GM18499 (cell line): ENCODE measurements at regions not wholly inside any gene's neighbourhood (a gene's known extent, or its start where the extent isn't known, plus 50 kb on each side); places are given as distances from the start of the nearest gene placed in this dataset.

Experiments used
- ATAC-seq: cut with Tn5 transposase; IDR thresholded peaks from one replicate; pipeline ENCODE4 v1.9.1; 2021; ENCODE audit warnings: moderate number of reproducible peaks; ENCODE audit not compliant: insufficient read depth, unreplicated experiment

DNA sequence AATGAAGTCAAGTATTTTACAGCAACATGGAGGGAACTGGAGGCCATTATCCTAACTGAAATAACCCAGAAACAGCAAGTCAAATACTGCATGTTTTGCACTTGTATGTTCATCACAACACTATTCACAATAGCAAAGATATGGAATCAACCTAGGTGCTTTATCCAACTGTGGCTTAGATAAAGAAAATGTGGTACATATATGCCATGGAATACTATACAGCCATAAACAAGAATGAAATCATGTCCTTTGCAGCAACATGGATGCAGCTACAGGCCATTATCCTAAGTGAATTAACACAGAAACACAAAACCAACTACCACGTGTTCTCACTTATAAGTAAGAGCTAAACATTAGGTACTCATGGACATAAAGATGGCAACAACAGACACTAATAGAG is 91.5 kb upstream of the E2F3 start:
- ATAC-seq = no peak

DNA sequence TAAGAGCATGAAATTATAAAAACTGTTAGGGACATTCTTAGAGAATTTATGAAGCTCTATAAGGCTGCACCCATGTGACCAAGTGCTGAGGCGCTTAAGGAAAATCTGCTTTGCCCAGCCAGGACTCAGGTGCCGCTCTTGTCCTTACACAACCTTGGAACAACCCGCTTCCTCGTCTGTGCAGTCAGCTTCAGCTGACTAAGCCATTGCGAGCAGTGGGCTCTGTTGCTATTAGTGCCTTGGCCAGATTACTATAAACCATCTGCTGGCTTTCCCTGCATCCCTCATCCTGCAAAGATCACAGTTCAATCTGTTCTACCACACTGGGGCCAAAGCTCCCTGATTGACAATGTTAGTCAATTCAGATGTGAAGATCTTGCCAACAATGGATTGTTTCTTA is 89.1 kb upstream of the E2F3 start:
- ATAC-seq = no peak

DNA sequence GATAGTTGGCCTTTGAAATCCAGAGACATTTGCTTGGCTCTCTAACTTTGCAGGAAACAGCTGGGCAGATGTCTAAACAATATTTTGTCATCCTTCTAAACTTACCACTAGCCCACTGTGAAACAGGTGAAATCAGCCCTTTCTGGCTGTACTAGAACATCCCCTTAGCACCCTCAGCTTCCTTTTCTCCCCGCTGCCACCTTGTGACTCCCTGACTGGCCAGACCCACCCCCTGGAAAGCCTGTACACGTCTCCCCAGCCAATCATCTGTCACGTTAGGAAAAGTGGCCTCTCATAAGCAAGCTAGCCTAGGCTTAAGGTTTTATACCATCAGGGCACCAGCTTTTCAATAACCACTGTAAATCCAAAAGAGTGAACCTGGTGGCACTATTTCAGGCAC is 88.6 kb upstream of the E2F3 start:
- no peak for ATAC-seq

DNA sequence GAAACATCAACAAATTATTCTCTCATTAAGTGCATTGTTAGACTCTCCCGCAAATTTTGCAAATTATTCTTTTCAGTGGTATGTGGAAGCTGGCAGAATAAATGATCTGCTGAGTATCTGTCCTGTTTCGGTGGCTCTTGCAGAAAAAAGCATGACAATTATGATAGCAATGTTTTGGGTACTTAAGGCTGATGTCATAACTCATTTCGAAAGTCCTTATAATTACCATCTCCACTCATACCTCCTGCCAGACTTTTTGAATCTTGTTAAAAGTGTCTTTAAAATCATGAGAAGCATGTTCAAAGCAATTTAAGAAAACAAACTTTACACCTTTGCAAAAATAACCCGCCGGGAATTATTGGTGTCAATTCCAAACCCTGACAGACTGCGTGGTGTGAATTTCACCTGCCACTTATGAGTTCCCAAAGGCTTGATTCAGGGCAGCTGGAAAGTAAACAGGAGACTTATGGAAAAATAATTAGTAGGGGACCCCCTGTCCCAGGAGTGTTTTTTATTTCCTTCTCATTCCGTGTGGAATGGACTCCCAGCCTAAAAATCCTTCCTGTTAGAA is 87.6 kb upstream of the E2F3 start:
- no peak for ATAC-seq

DNA sequence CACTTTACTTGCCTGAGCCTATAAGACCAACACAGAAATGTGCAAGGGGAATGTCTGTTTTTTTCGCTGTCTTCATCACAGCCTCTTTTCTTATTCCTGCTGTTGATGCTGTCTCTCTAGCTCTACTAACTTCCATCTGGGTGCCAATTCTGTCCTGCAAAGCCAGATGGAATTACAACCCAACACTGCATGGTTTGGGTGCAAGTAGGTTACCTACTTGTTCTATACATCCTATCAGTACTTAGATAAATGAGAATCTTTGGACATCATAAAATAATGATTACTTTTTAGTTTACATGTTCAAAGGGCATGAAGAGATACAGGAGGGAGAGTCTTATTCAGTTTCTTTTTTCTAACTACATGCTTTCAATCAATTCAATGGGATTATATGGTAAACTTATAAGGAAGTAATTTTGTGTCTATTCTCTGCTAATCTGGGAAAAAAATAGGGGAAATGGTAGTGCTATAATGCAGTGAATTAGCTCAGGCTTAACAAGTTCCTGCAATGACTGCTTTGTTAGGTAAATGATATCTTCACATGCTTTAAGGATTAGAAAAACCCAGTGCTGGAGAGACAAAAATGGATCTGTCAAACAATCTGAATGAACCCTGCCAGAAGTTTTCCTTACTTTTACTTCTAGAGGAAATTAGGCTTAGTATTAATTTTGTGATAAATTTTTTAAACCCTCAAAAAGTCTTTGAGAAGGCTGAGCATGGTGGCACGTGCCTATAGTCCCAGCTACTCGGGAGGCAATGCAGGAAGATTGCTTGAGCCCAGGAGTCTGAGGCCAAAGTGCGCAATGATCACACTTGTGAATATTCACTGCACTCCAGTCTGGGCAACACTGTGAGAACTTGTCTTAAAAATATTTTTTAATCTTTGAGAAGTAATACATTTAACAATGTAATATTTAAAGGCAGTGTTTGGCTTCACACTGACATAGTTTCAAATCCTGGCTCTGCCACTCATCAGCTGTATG is 86.5 kb upstream of the E2F3 start:
- ATAC-seq = no peak

DNA sequence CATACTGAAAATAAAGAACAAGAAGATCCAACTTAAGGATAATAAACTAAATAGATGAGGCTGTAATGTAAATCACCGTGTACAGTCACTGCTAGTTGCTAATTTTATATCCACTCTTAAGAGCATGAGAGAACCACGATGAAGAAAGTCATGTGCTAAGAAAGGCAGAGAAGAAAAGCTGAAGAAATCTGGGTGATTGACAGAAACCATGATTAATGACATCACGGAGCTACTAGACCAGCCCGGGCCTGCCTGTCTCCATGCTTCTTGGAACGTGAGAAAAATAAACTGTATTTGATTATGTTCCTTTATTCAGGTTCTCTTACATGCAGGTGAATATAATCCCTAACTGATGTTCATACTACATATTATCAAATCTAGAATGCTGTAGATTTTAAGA is 84.2 kb upstream of the E2F3 start:
- ATAC-seq = no peak

DNA sequence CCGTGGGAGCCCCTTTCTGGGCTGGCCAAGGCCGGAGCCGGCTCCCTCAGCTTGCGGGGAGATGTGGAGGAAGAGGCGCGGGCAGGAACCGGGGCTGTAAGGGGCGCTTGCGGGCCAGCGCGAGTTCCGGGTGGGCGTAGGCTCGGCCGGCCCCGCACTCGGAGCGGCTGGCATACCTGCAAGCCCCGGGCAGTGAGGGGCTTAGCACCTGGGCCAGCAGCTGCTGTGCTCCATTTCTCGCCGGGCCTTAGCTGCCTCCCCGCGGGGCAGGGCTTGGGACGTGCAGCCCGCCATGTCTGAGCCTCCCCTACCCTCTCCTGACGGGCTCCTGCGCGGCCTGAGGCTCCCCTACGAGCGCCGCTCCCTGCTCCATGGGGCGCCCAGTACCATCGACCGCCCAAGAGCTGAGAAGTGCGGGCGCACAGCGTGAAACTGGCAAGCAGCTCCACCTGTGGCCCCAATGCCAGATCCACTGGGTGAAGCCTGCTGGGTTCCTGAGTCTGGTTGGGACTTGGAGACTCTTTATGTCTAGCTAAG is 82.8 kb upstream of the E2F3 start:
- ATAC-seq = no peak

DNA sequence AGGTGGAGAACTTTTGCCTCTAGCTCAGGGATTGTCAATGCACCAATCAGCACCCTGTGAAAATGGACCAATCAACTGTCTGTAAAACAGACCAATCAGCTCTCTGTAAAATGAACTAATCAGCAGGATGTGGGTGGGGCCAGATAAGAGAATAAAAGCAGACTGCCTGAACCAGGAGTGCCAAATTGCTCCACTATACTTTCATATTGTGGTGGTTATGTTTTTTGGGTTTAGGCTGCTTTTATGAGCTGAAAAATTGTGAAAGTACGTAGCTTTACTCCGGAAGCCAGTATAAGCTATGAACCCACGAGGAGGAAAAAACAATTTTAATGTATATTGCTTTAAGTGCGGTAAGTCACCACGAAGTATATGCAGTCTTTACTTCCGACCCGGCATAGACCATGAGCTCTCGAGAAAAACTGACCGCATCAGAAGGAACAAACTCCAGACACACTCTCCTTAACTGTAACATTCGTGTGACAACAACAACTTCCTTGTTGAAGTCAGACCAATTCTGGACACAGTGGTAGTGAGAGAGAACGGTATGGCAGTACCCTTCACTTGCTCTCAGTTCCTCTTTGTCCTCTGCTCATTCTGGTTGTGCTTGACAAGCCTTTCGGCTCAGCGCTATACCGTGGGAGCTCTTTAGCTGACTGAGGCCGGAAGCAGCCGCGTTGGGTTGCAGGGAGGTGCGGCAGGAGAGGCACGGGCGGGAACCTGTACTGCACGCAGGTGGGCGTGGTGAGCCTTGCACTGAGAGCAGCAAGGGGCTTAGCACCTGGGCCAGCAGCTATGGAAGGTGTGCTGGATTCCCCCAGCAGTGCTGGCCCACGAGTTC is 81.9 kb upstream of the E2F3 start:
- ATAC-seq = peak; percentile 97

DNA sequence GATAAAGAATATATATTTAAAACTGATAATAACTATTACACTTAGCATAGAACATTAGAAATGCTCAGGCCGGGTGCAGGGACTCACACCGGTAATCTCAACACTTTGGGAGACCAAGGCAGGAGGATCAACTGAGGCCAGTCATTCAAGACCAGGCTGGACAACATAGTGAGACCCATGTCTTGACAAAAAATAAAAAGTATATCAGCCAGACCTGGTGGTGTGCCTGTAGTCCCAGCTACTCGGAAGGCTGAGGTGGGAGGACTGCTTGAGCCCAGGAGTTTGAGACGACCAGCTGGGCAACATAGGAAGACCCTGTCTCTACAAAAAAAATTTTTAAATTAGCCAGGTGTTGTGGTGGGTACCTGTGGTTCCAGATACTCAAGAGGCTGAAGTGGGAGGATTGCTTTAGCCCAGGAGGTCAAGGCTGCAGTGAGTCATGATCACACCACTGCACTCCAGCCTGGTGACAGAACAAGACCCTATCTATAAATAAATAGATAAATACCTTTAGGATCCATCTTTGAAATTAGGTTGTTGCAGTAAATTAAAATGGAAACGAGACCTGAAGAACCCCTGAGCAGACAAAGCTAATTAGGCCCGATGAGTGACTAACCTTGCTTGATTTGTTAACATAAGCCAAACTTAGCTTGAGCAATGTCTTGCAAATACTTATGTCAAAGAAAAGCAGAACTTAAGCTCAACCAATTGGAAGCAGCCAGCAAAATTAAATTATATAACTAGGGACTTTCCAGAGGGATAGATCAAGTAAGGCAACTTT is 75.8 kb upstream of the E2F3 start:
- ATAC-seq = no peak

DNA sequence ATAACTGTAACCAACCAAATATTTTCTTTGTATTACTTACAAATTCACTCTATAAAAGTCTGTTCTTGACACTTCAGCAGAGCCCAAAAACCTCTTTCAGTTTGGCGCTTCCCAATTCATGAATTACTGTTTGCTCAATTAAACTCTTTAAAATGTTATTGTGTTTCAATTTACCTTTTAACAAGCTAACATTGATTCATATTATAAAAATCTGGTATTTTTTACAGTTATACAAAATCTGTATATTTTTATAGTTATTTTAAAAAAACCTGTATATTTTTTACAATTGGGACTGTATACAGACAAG is 75.3 kb upstream of the E2F3 start:
- no peak for ATAC-seq

DNA sequence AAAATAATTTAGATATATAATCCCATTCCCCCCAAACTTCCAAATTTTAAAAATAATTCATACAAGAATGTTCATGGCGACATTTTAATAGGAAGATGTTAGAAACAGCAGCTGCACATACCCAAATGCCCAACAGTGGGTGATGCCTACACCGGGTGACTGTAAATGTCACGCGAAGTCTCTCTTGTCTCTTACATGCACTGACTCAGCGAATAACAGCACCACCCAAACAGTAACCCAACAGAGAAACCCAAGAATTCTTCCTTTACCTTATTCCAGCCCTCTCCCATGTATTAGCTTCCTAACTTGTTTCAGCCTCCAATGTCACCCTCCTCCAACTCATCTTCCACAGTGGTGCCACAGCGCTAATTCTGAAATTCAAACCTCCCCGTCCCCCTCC is 74.5 kb upstream of the E2F3 start:
- ATAC-seq = no peak

DNA sequence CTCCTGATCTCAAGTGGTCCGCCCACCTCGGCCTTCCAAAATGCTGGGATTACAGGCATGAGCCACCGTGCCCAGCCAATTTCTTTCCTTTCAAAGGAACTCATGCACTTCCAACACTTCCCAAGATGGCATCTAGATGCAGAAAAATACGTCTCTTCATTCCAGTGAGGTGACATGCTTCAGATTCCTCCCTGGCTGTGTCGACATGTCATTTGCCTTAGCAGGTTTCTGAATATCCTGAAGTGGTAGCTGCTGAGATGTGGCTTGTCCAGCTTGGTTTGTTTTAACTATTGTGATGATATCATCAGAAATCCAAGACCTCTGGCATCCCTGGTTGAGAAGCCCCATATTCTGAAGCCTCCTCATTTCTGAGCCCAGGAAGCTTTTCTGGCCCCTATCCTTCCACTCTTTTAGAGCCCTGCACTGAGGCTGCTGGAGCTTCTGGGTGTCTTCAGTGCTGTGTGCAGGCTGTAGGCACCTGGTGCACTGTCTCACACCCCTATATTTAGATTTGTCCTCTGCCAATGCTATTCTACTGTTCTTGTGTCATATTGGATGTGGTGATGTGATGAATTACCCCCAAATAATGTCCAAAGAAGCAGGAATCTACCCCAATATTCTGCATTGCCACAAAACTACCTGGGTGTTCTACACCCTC is 73.3 kb upstream of the E2F3 start:
- no peak for ATAC-seq

DNA sequence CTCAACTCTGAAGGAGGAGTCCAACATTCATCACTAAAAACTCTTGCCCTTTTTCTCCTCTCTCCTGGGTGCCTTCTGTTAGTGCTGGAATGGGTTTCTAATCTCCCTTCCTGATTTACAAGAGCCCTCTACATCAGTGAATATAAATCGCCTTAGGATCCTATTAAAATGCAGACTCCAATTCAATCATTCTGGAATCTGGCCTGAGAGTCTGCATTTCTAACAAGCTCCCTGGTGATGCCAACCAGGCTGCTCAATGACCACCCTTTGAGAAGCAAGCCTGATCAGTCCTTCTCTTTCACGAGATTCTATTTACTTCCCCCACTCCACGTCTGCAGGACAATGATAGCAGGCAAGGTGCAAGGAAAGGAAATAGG is 72.8 kb upstream of the E2F3 start:
- no peak for ATAC-seq

DNA sequence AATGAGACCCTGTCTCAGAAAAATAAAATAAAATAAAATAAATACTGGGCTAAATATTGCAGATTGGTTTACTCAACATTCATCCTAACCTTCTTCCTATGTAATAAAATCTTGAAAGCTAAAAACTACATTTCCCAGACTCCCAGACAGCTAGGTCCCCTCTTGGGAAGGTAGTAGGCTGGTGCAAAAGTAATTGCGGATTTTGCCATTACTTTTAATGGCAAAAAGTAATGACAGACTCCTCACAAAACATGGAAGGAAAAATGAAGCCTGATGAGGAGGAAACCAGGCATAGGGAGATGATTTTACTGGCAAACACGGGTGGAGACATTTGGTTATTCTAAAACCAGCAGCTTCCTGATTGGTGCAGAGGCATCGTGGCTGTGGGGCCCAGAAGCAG is 70.6 kb upstream of the E2F3 start:
- no peak for ATAC-seq

DNA sequence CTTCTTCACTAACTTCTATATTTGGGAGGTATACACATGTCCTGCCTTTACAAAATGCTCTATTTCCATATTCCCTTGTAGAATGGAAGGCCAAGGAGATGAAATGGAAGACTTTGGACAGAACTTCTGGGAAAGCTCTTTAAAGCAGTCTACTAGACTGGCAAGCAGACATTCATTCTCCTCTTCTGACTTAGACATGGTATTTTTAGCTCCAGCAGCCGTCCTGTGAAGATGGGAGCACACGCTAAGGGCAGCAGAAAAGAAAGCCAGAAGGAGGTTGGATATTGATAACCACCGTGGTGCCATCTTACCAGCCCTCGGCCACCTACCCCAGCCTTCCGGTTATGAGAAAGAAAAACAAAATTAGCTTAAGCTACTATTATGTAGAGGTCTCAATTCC is 70.1 kb upstream of the E2F3 start:
- no peak for ATAC-seq

DNA sequence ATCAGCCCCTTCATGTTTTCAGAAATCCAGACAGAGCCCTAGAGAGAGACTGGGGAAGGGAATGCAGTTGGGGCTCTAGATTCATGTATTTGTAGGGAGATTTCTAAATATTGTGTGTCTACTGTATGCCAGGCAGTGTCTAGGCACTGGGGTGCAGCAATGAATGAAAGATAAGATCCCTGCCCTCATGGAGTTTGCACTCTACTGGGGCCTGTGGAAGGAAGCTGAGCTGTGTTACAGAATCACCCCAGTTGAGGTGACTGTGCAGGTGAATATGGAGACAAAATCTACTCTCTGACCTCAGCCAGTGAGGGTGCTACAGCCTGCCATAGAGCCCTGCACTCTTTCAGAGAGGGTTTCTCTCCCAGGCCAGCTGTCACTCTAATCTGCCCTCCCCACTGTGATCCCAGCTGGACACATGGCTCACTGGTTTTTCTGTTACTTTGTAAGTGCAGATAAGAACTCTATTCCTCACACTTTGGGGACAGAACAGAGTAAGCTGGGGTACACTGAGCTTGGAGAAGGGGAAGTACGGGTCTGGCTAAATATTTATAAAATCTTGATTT is 69.2 kb upstream of the E2F3 start:
- ATAC-seq = no peak

DNA sequence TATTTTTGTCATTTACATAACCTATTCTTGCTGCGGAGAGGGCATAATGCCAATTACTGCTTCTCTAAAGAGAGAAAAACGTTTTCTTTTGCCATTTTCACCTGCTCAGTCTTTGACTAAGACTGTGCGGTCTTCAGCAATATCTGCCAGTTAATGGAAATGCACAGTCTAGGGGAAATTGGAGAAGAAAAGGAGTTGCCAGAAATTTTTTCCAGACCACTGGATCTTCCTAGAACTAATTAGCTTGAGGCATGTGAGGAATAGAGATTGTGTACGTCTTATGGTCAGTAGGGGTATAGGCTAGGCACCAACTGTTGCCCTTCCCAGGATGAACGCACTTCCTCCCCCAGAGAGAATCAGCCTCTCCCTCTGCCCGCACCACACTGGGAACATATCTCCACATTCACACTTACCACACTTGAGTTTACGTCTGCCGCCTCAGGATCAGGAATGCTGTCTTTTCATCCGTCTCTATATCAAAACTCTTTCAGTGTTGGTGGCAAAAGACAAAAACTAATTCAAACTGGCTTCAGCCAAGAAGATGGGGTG is 67.9 kb upstream of the E2F3 start:
- no peak for ATAC-seq

DNA sequence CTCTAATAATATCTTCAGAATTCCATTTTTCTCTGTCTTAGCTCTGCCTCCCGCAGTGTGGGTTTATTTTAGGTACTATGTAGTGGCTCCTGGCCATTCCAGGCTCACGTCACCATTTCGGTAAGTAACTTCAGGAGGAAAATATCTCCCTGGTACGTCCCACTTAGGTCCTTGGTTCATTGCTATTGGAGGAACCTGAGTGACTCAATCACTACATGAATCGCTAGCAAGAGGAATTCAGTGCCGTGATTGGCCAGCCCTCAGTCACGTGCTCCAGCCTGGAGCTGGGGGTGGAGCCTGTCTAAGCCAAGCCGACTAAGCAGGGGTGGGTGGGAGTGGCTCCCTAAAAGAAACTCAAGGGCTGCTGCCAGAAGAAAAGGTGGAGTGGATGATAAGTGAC is 67.3 kb upstream of the E2F3 start:
- no peak for ATAC-seq

DNA sequence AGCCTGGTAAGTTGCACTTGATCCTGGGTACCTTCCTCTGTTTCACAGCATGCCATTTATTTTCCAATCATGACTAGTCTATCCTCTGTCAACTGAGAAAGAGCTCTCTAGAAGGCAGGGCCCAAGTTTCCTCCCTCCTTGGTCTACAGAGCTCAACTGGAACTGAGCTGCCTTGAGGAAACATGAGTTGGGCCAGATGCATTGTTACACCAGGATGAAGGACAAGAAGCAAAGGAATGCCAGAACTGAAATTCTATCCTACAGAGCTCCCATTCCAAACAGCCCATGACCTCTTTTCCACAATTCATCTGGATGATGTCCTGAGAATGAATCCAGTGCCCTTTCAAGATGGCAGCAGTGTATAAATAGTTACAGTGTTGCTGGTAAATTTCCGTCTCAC is 66.7 kb upstream of the E2F3 start:
- no peak for ATAC-seq
